Mucosa of rectum (tissue), 2 donors: ENCODE measurements at regions not wholly inside any gene's neighbourhood (a gene's known extent, or its start where the extent isn't known, plus 50 kb on each side); places are given as distances from the start of the nearest gene placed in this dataset.

Experiments
- H3K27ac ChIP-seq, 2 donors: one replicate each; pipeline ENCODE4 v1.7.0; 2013; ENCODE audit warnings: inconsistent platforms in 2 of 2, low read depth in 2 of 2, low read length in 2 of 2
- H3K27me3 ChIP-seq, 2 donors: one replicate each; pipeline ENCODE4 v1.7.0; 2013; ENCODE audit warnings: low read length in 2 of 2; ENCODE audit not compliant: control insufficient read depth in 2 of 2, insufficient read depth in 2 of 2
- H3K36me3 ChIP-seq, 2 donors: one replicate each; pipeline ENCODE4 v1.7.0; 2013; ENCODE audit warnings: low read length in 2 of 2; ENCODE audit not compliant: control insufficient read depth in 2 of 2, insufficient read depth in 2 of 2
- H3K4me1 ChIP-seq, 2 donors: one replicate each; pipeline ENCODE4 v1.7.0; 2013; ENCODE audit warnings: low read length in 2 of 2, mild to moderate bottlenecking in 1 of 2; ENCODE audit not compliant: control insufficient read depth in 2 of 2, insufficient read depth in 2 of 2
- H3K4me3 ChIP-seq, 2 donors: one replicate each; pipeline ENCODE4 v1.7.0; 2013; ENCODE audit warnings: low read length in 2 of 2
- H3K9ac ChIP-seq, 2 donors: one replicate each; pipeline ENCODE4 v1.7.0; 2013; ENCODE audit warnings: low read length in 2 of 2, low read depth in 1 of 2, mild to moderate bottlenecking in 1 of 2
- H3K9me3 ChIP-seq, 2 donors: one replicate each; pipeline ENCODE4 v1.7.0; 2013; ENCODE audit warnings: low read length in 2 of 2; ENCODE audit not compliant: control insufficient read depth in 2 of 2
- donor health status: healthy.
- donor health status: Normal muscosa, but diverticular disease.

- no peaks in the 10 kb centered on the region for H3K9me3 ChIP-seq
- no peak overlapping the region for H3K4me3 ChIP-seq
- H3K9ac ChIP-seq, result no peak overlapping the region
- H3K4me1 ChIP-seq, result no peaks in the 10 kb centered on the region
- H3K27me3 ChIP-seq, result no peaks in the 10 kb centered on the region
- H3K36me3 ChIP-seq, result no peaks in the 10 kb centered on the region
- no peak overlapping the region for H3K27ac ChIP-seq
These were observed 267.3 kb downstream of the LTN1 start for GRCh38 chr21:28725396-28725795.

GRCh38 chr21:28723646-28724045, 269.0 kb downstream of the LTN1 start:
- Histone ChIP-seq H3K4me1 (no peaks in the 10 kb centered on the region), H3K4me3 (no peak overlapping the region), H3K9me3 (no peaks in the 10 kb centered on the region), H3K27ac (no peak overlapping the region), H3K9ac (no peak overlapping the region), H3K36me3 (no peaks in the 10 kb centered on the region), H3K27me3 (no peaks in the 10 kb centered on the region)

- Histone ChIP-seq H3K9ac (no peak overlapping the region), H3K4me1 (no peaks in the 10 kb centered on the region), H3K27ac (no peak overlapping the region), H3K9me3 (no peaks in the 10 kb centered on the region), H3K4me3 (no peak overlapping the region), H3K36me3 (no peaks in the 10 kb centered on the region), H3K27me3 (no peaks in the 10 kb centered on the region)
These were observed 273.0 kb downstream of the LTN1 start for GRCh38 chr21:28719723-28720122.

- H3K4me3 ChIP-seq, result no peak overlapping the region
- H3K27me3 ChIP-seq, result no peaks in the 10 kb centered on the region
- no peak overlapping the region for H3K27ac ChIP-seq
- no peaks in the 10 kb centered on the region for H3K9me3 ChIP-seq
- no peaks in the 10 kb centered on the region for H3K4me1 ChIP-seq
- no peak overlapping the region for H3K9ac ChIP-seq
- H3K36me3 ChIP-seq, result no peaks in the 10 kb centered on the region
These were observed 277.8 kb downstream of the LTN1 start for GRCh38 chr21:28714777-28715464.

GRCh38 chr21:28712411-28712810, 280.3 kb downstream of the LTN1 start:
- Histone ChIP-seq H3K27ac (no peak overlapping the region), H3K36me3 (no peaks in the 10 kb centered on the region), H3K4me1 (no peaks in the 10 kb centered on the region), H3K9me3 (no peaks in the 10 kb centered on the region), H3K4me3 (no peak overlapping the region), H3K9ac (no peak overlapping the region), H3K27me3 (no peaks in the 10 kb centered on the region)

DNA sequence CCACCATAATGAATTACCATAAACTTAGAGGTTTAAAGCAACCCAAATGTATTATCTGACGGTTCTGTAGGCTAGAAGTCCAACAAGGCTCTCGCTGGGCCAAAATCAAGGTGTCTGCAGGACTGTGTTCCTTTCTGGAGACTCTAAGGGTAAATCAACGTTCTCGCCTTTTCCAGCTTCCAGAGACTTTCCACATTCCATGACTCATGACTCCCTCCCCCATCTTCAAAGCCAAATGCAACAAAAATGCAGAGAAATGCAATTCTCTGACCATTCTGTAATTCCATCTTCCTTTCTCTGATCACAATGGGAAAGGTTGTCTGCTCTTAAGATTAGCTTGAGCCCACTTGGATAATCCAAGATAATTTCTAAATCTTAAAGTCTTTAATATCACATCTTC, 287.1 kb downstream of the LTN1 start:
- H3K36me3 ChIP-seq, result no peaks in the 10 kb centered on the region
- H3K4me1 ChIP-seq, result no peaks in the 10 kb centered on the region
- no peak overlapping the region for H3K9ac ChIP-seq
- no peak overlapping the region for H3K27ac ChIP-seq
- no peaks in the 10 kb centered on the region for H3K9me3 ChIP-seq
- H3K27me3 ChIP-seq, result no peaks in the 10 kb centered on the region
- no peak overlapping the region for H3K4me3 ChIP-seq

- no peaks in the 10 kb centered on the region for H3K36me3 ChIP-seq
- H3K27ac ChIP-seq, result no peak overlapping the region
- H3K27me3 ChIP-seq, result no peaks in the 10 kb centered on the region
- no peaks in the 10 kb centered on the region for H3K9me3 ChIP-seq
- H3K4me1 ChIP-seq, result no peaks in the 10 kb centered on the region
- H3K9ac ChIP-seq, result no peak overlapping the region
- H3K4me3 ChIP-seq, result no peak overlapping the region
These were observed 287.9 kb downstream of the LTN1 start for GRCh38 chr21:28704746-28705145.

GRCh38 chr21:28703861-28704260, 288.8 kb downstream of the LTN1 start:
- Histone ChIP-seq H3K36me3 (no peaks in the 10 kb centered on the region), H3K4me1 (no peaks in the 10 kb centered on the region), H3K4me3 (no peak overlapping the region), H3K27ac (no peak overlapping the region), H3K27me3 (no peaks in the 10 kb centered on the region), H3K9me3 (no peaks in the 10 kb centered on the region), H3K9ac (no peak overlapping the region)

GRCh38 chr21:28699596-28700259, 292.9 kb downstream of the LTN1 start:
- no peaks in the 10 kb centered on the region for H3K4me1 ChIP-seq
- H3K36me3 ChIP-seq, result no peaks in the 10 kb centered on the region
- H3K27me3 ChIP-seq, result no peaks in the 10 kb centered on the region
- H3K27ac ChIP-seq, result no peak overlapping the region
- no peak overlapping the region for H3K4me3 ChIP-seq
- H3K9me3 ChIP-seq, result no peaks in the 10 kb centered on the region
- no peak overlapping the region for H3K9ac ChIP-seq

GRCh38 chr21:28699186-28699585, 293.5 kb downstream of the LTN1 start:
- H3K9me3 ChIP-seq, result no peaks in the 10 kb centered on the region
- no peak overlapping the region for H3K9ac ChIP-seq
- H3K4me3 ChIP-seq, result no peak overlapping the region
- H3K27ac ChIP-seq, result no peak overlapping the region
- no peaks in the 10 kb centered on the region for H3K36me3 ChIP-seq
- H3K27me3 ChIP-seq, result no peaks in the 10 kb centered on the region
- H3K4me1 ChIP-seq, result no peaks in the 10 kb centered on the region
